HG03378 (cell line): ENCODE measurements at regions not wholly inside any gene's neighbourhood (a gene's known extent, or its start where the extent isn't known, plus 50 kb on each side); places are given as distances from the start of the nearest gene placed in this dataset.

ENCODE experiments used
- ATAC-seq: cut with Tn5 transposase; IDR thresholded peaks from one replicate; pipeline ENCODE4 v1.9.1; 2021; ENCODE audit warnings: mild to moderate bottlenecking, moderate library complexity; ENCODE audit not compliant: unreplicated experiment

GRCh38 chr3:25071846-25072245 is 356.2 kb upstream of the RARB start:
- no peak for ATAC-seq

GRCh38 chr3:25073423-25073822 is 354.6 kb upstream of the RARB start:
- no peak for ATAC-seq

GRCh38 chr3:25074149-25074548 is 353.9 kb upstream of the RARB start:
- no peak for ATAC-seq

- no peak for ATAC-seq
Observed at GRCh38 chr3:25080461-25080860, 347.6 kb upstream of the RARB start.

- no peak for ATAC-seq
Observed at GRCh38 chr3:25084016-25084415, 344.0 kb upstream of the RARB start.

GRCh38 chr3:25086721-25087120 is 341.3 kb upstream of the RARB start:
- ATAC-seq, result no peak

GRCh38 chr3:25088284-25088683 is 339.8 kb upstream of the RARB start:
- no peak for ATAC-seq

GRCh38 chr3:25090698-25091453 is 337.2 kb upstream of the RARB start:
- no peak for ATAC-seq

- ATAC-seq, result no peak
Observed at GRCh38 chr3:25091934-25092333, 336.1 kb upstream of the RARB start.

- no peak for ATAC-seq
Observed at GRCh38 chr3:25094932-25095685, 333.0 kb upstream of the RARB start.

GRCh38 chr3:25096536-25096935 is 331.5 kb upstream of the RARB start:
- no peak for ATAC-seq

- no peak for ATAC-seq
Observed at GRCh38 chr3:25097023-25097422, 331.0 kb upstream of the RARB start.

GRCh38 chr3:25099666-25100065 is 328.4 kb upstream of the RARB start:
- ATAC-seq, result no peak

GRCh38 chr3:25103391-25103790 is 324.7 kb upstream of the RARB start:
- ATAC-seq, result no peak

GRCh38 chr3:25107918-25108617 is 320.0 kb upstream of the RARB start:
- no peak for ATAC-seq

- no peak for ATAC-seq
Observed at GRCh38 chr3:25110642-25111041, 317.4 kb upstream of the RARB start.

GRCh38 chr3:25113891-25114290 is 314.2 kb upstream of the RARB start:
- no peak for ATAC-seq

- no peak for ATAC-seq
Observed at GRCh38 chr3:25114532-25114931, 313.5 kb upstream of the RARB start.

GRCh38 chr3:25117005-25117593 is 311.0 kb upstream of the RARB start:
- no peak for ATAC-seq

- no peak for ATAC-seq
Observed at GRCh38 chr3:25119682-25120081, 308.4 kb upstream of the RARB start.

GRCh38 chr3:25120665-25121064 is 307.4 kb upstream of the RARB start:
- no peak for ATAC-seq
